Astrocyte (in vitro differentiated cells and primary cell): ENCODE measurements at regions not wholly inside any gene's neighbourhood (a gene's known extent, or its start where the extent isn't known, plus 50 kb on each side); places are given as distances from the start of the nearest gene placed in this dataset.

ENCODE experiments used
- EZH2 ChIP-seq: IDR thresholded peaks from 2 replicates; pipeline ENCODE4 v1.6.1; 2012; ENCODE audit warnings: mild to moderate bottlenecking, low read length, inconsistent platforms; ENCODE audit not compliant: insufficient read depth
- TF ChIP-seq, protein P1 (sequence below): IDR thresholded peaks from 2 replicates; pipeline ENCODE4 v1.5.1; 2011; ENCODE audit warnings: low read depth, mild to moderate bottlenecking, inconsistent platforms, low read length, moderate library complexity; ENCODE audit not compliant: insufficient read depth

DNA sequence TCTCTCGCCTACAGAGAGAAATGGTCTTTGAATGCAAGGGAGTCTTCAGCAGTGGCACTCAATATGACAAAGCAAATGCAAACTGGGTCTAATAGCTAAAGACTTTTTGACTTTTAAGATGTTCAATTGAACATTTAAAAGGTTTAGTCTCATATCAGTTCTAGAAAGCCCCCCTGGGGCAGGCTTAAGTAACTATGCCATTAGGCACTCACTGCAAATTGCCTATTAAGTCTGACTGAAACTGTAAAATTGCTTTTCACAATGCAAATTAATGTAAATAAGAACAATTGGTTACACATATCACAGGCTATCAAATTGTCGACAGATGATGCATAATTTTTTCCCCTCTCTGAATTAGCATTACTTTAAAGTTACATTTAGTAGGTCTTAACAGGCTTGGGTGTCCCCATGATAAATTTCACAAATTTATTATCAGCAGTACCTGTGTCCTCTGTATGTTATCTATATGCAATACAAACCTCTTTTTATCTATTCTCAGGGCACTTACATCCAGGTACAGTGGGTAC is 329.1 kb downstream of the LRRIQ3 start:
- no peak for TF ChIP-seq EZH2
- TF ChIP-seq, protein P1, sequence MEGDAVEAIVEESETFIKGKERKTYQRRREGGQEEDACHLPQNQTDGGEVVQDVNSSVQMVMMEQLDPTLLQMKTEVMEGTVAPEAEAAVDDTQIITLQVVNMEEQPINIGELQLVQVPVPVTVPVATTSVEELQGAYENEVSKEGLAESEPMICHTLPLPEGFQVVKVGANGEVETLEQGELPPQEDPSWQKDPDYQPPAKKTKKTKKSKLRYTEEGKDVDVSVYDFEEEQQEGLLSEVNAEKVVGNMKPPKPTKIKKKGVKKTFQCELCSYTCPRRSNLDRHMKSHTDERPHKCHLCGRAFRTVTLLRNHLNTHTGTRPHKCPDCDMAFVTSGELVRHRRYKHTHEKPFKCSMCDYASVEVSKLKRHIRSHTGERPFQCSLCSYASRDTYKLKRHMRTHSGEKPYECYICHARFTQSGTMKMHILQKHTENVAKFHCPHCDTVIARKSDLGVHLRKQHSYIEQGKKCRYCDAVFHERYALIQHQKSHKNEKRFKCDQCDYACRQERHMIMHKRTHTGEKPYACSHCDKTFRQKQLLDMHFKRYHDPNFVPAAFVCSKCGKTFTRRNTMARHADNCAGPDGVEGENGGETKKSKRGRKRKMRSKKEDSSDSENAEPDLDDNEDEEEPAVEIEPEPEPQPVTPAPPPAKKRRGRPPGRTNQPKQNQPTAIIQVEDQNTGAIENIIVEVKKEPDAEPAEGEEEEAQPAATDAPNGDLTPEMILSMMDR = no peak
